ENCODE measurements at regions not wholly inside any gene's neighbourhood (a gene's known extent, or its start where the extent isn't known, plus 50 kb on each side); places are given as distances from the start of the nearest gene placed in this dataset.

DNA sequence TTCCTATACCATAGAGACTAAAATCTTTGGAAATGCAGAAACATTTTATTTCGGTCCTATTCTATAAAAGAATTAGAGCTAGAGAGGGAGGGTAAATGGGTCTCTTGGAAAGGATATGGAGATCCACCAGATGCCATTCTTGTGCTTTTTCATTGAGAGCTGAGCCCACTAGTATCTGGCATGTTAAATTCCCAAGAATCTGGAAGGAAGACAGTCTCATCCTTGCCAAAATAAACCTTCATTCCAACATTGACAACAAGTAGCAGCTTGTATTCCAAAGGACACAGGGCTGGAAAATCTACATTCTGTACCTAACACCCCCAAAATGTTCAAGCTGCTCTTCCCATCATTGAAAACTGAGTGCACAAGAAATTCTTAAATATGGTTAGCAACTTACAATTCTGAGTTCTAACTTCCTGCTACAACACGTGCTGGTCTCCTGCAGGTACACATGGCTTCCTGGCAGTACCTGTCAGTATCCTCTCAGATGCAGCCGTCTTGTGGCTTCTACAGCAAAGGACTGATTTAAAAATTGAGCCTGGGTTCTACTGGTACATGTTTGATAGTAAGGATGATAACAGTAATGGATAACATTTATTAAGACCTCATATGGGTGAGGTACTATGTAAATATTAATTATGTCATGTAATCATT is 348.1 kb downstream of the SV2B start:
- no peak for TF ChIP-seq RAD21 (IDR thresholded peaks at IDR 0.05; ENCODE audit: low read depth)
- TF ChIP-seq, protein P1, sequence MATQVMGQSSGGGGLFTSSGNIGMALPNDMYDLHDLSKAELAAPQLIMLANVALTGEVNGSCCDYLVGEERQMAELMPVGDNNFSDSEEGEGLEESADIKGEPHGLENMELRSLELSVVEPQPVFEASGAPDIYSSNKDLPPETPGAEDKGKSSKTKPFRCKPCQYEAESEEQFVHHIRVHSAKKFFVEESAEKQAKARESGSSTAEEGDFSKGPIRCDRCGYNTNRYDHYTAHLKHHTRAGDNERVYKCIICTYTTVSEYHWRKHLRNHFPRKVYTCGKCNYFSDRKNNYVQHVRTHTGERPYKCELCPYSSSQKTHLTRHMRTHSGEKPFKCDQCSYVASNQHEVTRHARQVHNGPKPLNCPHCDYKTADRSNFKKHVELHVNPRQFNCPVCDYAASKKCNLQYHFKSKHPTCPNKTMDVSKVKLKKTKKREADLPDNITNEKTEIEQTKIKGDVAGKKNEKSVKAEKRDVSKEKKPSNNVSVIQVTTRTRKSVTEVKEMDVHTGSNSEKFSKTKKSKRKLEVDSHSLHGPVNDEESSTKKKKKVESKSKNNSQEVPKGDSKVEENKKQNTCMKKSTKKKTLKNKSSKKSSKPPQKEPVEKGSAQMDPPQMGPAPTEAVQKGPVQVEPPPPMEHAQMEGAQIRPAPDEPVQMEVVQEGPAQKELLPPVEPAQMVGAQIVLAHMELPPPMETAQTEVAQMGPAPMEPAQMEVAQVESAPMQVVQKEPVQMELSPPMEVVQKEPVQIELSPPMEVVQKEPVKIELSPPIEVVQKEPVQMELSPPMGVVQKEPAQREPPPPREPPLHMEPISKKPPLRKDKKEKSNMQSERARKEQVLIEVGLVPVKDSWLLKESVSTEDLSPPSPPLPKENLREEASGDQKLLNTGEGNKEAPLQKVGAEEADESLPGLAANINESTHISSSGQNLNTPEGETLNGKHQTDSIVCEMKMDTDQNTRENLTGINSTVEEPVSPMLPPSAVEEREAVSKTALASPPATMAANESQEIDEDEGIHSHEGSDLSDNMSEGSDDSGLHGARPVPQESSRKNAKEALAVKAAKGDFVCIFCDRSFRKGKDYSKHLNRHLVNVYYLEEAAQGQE (IDR thresholded peaks at IDR 0.05; ENCODE audit: low read depth): no peak
- no peak for TF ChIP-seq CEBPB (IDR thresholded peaks at IDR 0.05)
- TF ChIP-seq, protein P2, sequence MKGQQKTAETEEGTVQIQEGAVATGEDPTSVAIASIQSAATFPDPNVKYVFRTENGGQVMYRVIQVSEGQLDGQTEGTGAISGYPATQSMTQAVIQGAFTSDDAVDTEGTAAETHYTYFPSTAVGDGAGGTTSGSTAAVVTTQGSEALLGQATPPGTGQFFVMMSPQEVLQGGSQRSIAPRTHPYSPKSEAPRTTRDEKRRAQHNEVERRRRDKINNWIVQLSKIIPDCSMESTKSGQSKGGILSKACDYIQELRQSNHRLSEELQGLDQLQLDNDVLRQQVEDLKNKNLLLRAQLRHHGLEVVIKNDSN (IDR thresholded peaks at IDR 0.05): no peak

DNA sequence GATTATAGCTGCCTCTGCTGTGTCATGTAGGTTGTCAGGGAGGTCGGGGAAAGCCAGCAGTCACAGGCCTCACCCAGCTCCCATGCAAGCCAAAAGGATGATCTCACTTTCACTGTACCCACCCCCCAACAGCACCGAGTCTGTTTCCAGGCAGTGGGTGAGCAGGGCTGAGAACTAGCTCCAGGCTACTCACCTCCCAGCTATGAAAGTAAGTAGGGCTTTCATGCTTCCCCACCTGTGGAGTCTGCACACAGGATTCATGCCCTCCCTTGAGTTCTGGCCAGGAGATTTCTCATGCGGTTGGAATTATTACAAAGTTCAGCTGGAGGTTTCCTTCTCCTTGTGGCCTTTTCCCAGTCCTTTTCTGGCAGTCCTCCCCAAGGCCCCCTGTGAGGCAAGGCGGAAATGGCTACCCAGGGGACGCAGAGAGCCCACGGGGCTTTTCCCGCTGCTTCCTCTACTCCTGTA is 356.2 kb downstream of the SV2B start:
- TF ChIP-seq FOXM1 (IDR thresholded peaks at IDR 0.05; ENCODE audit: borderline replicate concordance, low read depth) (no peak), TEAD4 (IDR thresholded peaks at IDR 0.05) (no peak), TCF12 (IDR thresholded peaks at IDR 0.05; ENCODE audit: low read depth) (no peak), RAD21 (IDR thresholded peaks at IDR 0.05; ENCODE audit: low read depth) (no peak), EP300 (IDR thresholded peaks at IDR 0.05; ENCODE audit: borderline replicate concordance) (no peak), EGR1 (IDR thresholded peaks at IDR 0.05) (no peak), TAF1 (IDR thresholded peaks at IDR 0.05; ENCODE audit: low read depth) (no peak), CEBPB (IDR thresholded peaks at IDR 0.05) (no peak), YY1 (IDR thresholded peaks at IDR 0.05; ENCODE audit: low read depth) (no peak), CREB1 (IDR thresholded peaks at IDR 0.05; ENCODE audit: low read depth) (no peak), NFIC (IDR thresholded peaks at IDR 0.05) (no peak)
- TF ChIP-seq, protein P2 (IDR thresholded peaks at IDR 0.05): no peak
- TF ChIP-seq, protein P1 (IDR thresholded peaks at IDR 0.05; ENCODE audit: low read depth): no peak

DNA sequence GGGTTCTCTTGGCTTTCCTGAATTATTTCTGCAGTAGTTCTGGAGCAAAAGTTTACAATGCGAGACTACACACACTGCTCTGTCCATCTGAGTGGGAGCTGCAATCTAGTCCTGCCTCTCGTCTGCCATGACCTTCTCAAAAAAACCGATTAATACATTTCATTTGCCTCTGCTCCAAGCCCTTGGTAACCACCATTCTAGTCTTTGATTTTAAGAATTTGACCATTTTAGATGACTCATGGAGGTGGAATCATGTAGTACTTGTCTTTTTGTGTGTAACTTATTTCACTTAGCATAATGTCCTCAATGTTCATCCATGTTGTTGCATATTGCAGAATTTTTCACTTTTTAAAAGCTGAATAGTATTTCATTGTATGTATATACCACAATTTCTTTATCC is 356.9 kb downstream of the SV2B start:
- TF ChIP-seq TCF12 (IDR thresholded peaks at IDR 0.05; ENCODE audit: low read depth): no peak
- no peak for TF ChIP-seq CEBPB (IDR thresholded peaks at IDR 0.05)
- TF ChIP-seq, protein P3, sequence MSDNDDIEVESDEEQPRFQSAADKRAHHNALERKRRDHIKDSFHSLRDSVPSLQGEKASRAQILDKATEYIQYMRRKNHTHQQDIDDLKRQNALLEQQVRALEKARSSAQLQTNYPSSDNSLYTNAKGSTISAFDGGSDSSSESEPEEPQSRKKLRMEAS (IDR thresholded peaks at IDR 0.05): no peak
- no peak for TF ChIP-seq ZBTB7A (IDR thresholded peaks at IDR 0.05; ENCODE audit: low read depth)
- TF ChIP-seq, protein P2 (IDR thresholded peaks at IDR 0.05): no peak
- TF ChIP-seq, protein P1 (IDR thresholded peaks at IDR 0.05; ENCODE audit: low read depth): no peak
- no peak for TF ChIP-seq TAF1 (IDR thresholded peaks at IDR 0.05; ENCODE audit: low read depth)
- no peak for TF ChIP-seq YY1 (IDR thresholded peaks at IDR 0.05; ENCODE audit: low read depth)
- TF ChIP-seq CREB1 (IDR thresholded peaks at IDR 0.05; ENCODE audit: low read depth): no peak
- TF ChIP-seq EP300 (IDR thresholded peaks at IDR 0.05; ENCODE audit: borderline replicate concordance): no peak
- no peak for TF ChIP-seq FOXM1 (IDR thresholded peaks at IDR 0.05; ENCODE audit: borderline replicate concordance, low read depth)
- TF ChIP-seq RAD21 (IDR thresholded peaks at IDR 0.05; ENCODE audit: low read depth): no peak
- TF ChIP-seq NFIC (IDR thresholded peaks at IDR 0.05): no peak
- TF ChIP-seq EGR1 (IDR thresholded peaks at IDR 0.05): no peak
- no peak for TF ChIP-seq TEAD4 (IDR thresholded peaks at IDR 0.05)

DNA sequence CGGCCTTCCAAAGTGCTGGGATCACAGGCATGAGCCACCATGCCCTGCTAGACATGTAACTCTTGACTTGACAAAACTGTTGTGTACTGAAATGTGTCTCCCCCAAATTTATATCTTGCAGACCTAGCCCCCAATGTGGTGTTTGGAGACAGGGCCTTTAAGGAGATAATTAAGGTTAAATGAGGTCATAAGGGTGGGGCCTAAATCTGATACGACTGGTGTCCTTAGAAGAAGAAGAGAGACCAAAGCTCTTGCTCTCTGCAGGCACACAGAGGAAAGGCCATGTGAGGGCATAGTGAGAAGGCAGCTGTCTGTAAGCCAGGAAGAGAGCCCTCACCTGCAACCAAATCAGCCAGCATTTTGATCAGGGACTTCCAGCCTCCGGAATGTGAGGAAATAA is 361.3 kb downstream of the SV2B start:
- no peak for TF ChIP-seq ZBTB7A (IDR thresholded peaks at IDR 0.05; ENCODE audit: low read depth)
- TF ChIP-seq TCF12 (IDR thresholded peaks at IDR 0.05; ENCODE audit: low read depth): no peak
- TF ChIP-seq, protein P2 (IDR thresholded peaks at IDR 0.05): no peak
- TF ChIP-seq FOXM1 (IDR thresholded peaks at IDR 0.05; ENCODE audit: borderline replicate concordance, low read depth): no peak
- no peak for TF ChIP-seq RAD21 (IDR thresholded peaks at IDR 0.05; ENCODE audit: low read depth)
- TF ChIP-seq, protein P1 (IDR thresholded peaks at IDR 0.05; ENCODE audit: low read depth): no peak
- no peak for TF ChIP-seq TAF1 (IDR thresholded peaks at IDR 0.05; ENCODE audit: low read depth)
- TF ChIP-seq EGR1 (IDR thresholded peaks at IDR 0.05): no peak
- TF ChIP-seq TEAD4 (IDR thresholded peaks at IDR 0.05): no peak
- TF ChIP-seq CREB1 (IDR thresholded peaks at IDR 0.05; ENCODE audit: low read depth): no peak
- TF ChIP-seq CEBPB (IDR thresholded peaks at IDR 0.05): no peak
- TF ChIP-seq EP300 (IDR thresholded peaks at IDR 0.05; ENCODE audit: borderline replicate concordance): no peak
- no peak for TF ChIP-seq YY1 (IDR thresholded peaks at IDR 0.05; ENCODE audit: low read depth)
- TF ChIP-seq NFIC (IDR thresholded peaks at IDR 0.05): no peak
- TF ChIP-seq, protein P3 (IDR thresholded peaks at IDR 0.05): no peak
